ENCODE measurements at regions not wholly inside any gene's neighbourhood (a gene's known extent, or its start where the extent isn't known, plus 50 kb on each side); places are given as distances from the start of the nearest gene placed in this dataset.

GRCh38 chr3:160134454-160134853 lies 90.8 kb upstream of the C3orf80 start:
- no peak for TF ChIP-seq CTCF (IDR thresholded peaks at IDR 0.05)
- TF ChIP-seq POLR2A (IDR thresholded peaks at IDR 0.05) = no peak
- Histone ChIP-seq H3K27ac (no peak overlapping the region), H3K36me3 (no peaks in the 10 kb centered on the region), H3K27me3 (no peaks in the 10 kb centered on the region), H3K4me1 (no peaks in the 10 kb centered on the region), H3K9me3 (no peaks in the 10 kb centered on the region), H3K4me3 (no peak overlapping the region)
- DNase-seq = no peak

- Histone ChIP-seq H3K27me3 (no peaks in the 10 kb centered on the region), H3K9me3 (no peaks in the 10 kb centered on the region), H3K36me3 (no peaks in the 10 kb centered on the region), H3K4me3 (no peak overlapping the region), H3K27ac (no peak overlapping the region), H3K4me1 (no peaks in the 10 kb centered on the region)
- no peak for TF ChIP-seq CTCF (IDR thresholded peaks at IDR 0.05)
- TF ChIP-seq POLR2A (IDR thresholded peaks at IDR 0.05) = no peak
- no peak for DNase-seq
Observed at GRCh38 chr3:160134964-160135363, 90.3 kb upstream of the C3orf80 start.

- TF ChIP-seq POLR2A (IDR thresholded peaks at IDR 0.05) = no peak
- TF ChIP-seq CTCF (IDR thresholded peaks at IDR 0.05) = no peak
- no peaks in the 10 kb centered on the region for H3K9me3 ChIP-seq
- no peak overlapping the region for H3K4me3 ChIP-seq
- H3K27ac ChIP-seq = no peak overlapping the region
- no peaks in the 10 kb centered on the region for H3K4me1 ChIP-seq
- H3K36me3 ChIP-seq = no peaks in the 10 kb centered on the region
- no peaks in the 10 kb centered on the region for H3K27me3 ChIP-seq
- DNase-seq = no peak
Observed at GRCh38 chr3:160135851-160136250, 89.4 kb upstream of the C3orf80 start.

- no peaks in the 10 kb centered on the region for H3K9me3 ChIP-seq
- H3K4me3 ChIP-seq = no peak overlapping the region
- no peaks in the 10 kb centered on the region for H3K4me1 ChIP-seq
- TF ChIP-seq POLR2A (IDR thresholded peaks at IDR 0.05) = no peak
- no peak for TF ChIP-seq CTCF (IDR thresholded peaks at IDR 0.05)
- no peaks in the 10 kb centered on the region for H3K27me3 ChIP-seq
- H3K36me3 ChIP-seq = no peaks in the 10 kb centered on the region
- DNase-seq = no peak
- H3K27ac ChIP-seq = no peak overlapping the region
Observed at GRCh38 chr3:160136421-160136820, 88.8 kb upstream of the C3orf80 start.

- Histone ChIP-seq H3K27me3 (no peaks in the 10 kb centered on the region), H3K4me1 (no peaks in the 10 kb centered on the region), H3K27ac (no peak overlapping the region), H3K36me3 (no peaks in the 10 kb centered on the region), H3K4me3 (no peak overlapping the region), H3K9me3 (no peaks in the 10 kb centered on the region)
- no peak for DNase-seq
- TF ChIP-seq CTCF (IDR thresholded peaks at IDR 0.05) (no peak), POLR2A (IDR thresholded peaks at IDR 0.05) (no peak)
Observed at GRCh38 chr3:160139291-160139690, 85.9 kb upstream of the C3orf80 start.

GRCh38 chr3:160140756-160141155 lies 84.5 kb upstream of the C3orf80 start:
- Histone ChIP-seq H3K4me3 (no peak overlapping the region), H3K27me3 (no peaks in the 10 kb centered on the region), H3K27ac (no peak overlapping the region), H3K4me1 (no peaks in the 10 kb centered on the region), H3K36me3 (no peaks in the 10 kb centered on the region), H3K9me3 (no peaks in the 10 kb centered on the region)
- TF ChIP-seq POLR2A (IDR thresholded peaks at IDR 0.05) (no peak), CTCF (IDR thresholded peaks at IDR 0.05) (no peak)
- DNase-seq = no peak
